ENCODE measurements at regions not wholly inside any gene's neighbourhood (a gene's known extent, or its start where the extent isn't known, plus 50 kb on each side); places are given as distances from the start of the nearest gene placed in this dataset.
A peak's percentile ranks its signal among the peaks of the same experiment; 100 is the strongest.

GRCh38 chr16:65218348-65218747, 96.5 kb upstream of the CDH11 start:
- TF ChIP-seq CTCF (conservative IDR thresholded peaks at IDR 0.05; ENCODE audit: control insufficient read depth, insufficient read depth, low read depth, low read length) = no peak
- H3K4me3 ChIP-seq (ENCODE audit: control insufficient read depth, low read depth, low read length) = no peak overlapping the region
- no peak for DNase-seq (ENCODE audit: low read depth)

- H3K4me3 ChIP-seq (ENCODE audit: control insufficient read depth, low read depth, low read length) = no peak overlapping the region
- peak; percentile 30 for DNase-seq (ENCODE audit: low read depth)
- TF ChIP-seq CTCF (conservative IDR thresholded peaks at IDR 0.05; ENCODE audit: control insufficient read depth, insufficient read depth, low read depth, low read length) = no peak
These were observed 92.2 kb upstream of the CDH11 start for GRCh38 chr16:65213866-65214595.

DNA sequence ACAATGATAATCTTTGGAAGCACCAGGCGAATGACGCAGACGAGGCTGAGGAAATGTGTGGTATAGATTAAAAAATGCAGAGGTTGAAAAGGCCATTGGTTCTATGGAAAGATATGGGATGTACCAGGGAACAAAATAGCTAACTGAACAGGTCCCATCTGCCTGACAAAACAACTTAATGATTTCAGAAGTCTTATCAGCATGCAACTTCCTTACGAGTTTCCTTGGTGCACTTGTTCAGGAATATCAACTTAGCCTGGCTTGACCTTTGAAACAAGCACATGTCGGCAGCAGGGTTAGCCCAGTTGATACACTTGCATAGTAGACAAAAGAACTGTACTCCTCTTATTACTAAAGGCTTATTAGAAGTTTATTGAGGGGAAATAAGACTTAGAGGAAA, 90.9 kb upstream of the CDH11 start:
- TF ChIP-seq CTCF (conservative IDR thresholded peaks at IDR 0.05; ENCODE audit: control insufficient read depth, insufficient read depth, low read depth, low read length) = no peak
- H3K4me3 ChIP-seq (ENCODE audit: control insufficient read depth, low read depth, low read length) = no peak overlapping the region
- DNase-seq (ENCODE audit: low read depth) = no peak

DNA sequence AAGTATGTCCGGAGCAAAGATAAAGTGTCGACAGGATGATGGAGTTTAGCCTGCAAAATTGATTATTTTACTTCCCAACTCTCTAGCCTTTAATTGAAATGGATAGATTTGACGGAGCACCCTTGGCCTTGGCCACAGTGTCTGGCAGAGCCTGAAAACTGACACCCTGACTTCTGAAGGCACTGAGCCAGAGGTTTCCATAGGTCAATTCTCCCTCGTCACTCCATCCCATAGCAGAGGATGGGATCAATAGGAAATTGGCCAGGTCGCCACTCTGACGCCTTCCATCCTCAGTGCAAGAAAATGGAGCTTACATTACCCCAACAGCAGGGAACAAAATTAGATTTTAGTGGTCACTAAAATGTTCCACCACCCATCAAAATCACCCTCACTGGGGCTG, 90.4 kb upstream of the CDH11 start:
- H3K4me3 ChIP-seq (ENCODE audit: control insufficient read depth, low read depth, low read length) = no peak overlapping the region
- TF ChIP-seq CTCF (conservative IDR thresholded peaks at IDR 0.05; ENCODE audit: control insufficient read depth, insufficient read depth, low read depth, low read length) = no peak
- no peak for DNase-seq (ENCODE audit: low read depth)

DNA sequence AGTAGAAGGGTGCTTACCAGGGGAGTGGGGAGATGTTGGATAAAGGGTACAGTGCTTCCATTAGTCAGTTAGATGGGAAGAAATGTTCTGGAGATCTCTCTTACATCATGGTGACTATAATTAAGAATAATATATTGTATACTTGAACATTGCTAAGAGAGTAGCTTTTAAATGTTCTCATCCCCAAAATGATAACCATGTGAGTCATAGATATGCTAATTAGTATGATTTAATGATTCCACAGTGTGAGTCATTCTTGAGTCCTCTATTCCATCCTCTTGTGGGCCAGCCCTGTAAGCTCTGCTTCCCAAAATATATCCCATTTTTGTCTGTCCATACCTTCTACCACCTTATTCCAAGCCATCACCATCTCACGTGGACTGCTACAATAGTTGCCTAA, 80.6 kb upstream of the CDH11 start:
- no peak for TF ChIP-seq CTCF (conservative IDR thresholded peaks at IDR 0.05; ENCODE audit: control insufficient read depth, insufficient read depth, low read depth, low read length)
- no peak overlapping the region for H3K4me3 ChIP-seq (ENCODE audit: control insufficient read depth, low read depth, low read length)
- peak; percentile 76 for DNase-seq (ENCODE audit: low read depth)

GRCh38 chr16:65201511-65201910, 79.6 kb upstream of the CDH11 start:
- TF ChIP-seq CTCF (conservative IDR thresholded peaks at IDR 0.05; ENCODE audit: control insufficient read depth, insufficient read depth, low read depth, low read length) = no peak
- H3K4me3 ChIP-seq (ENCODE audit: control insufficient read depth, low read depth, low read length) = no peak overlapping the region
- no peak for DNase-seq (ENCODE audit: low read depth)

- DNase-seq (ENCODE audit: low read depth) = peak; percentile 81
- no peak for TF ChIP-seq CTCF (conservative IDR thresholded peaks at IDR 0.05; ENCODE audit: control insufficient read depth, insufficient read depth, low read depth, low read length)
- no peak overlapping the region for H3K4me3 ChIP-seq (ENCODE audit: control insufficient read depth, low read depth, low read length)
These were observed 79.0 kb upstream of the CDH11 start for GRCh38 chr16:65200857-65201256.

Data from fibroblast of mammary gland (primary cell).